Choroid plexus epithelial cell (primary cell): ENCODE measurements at regions not wholly inside any gene's neighbourhood (a gene's known extent, or its start where the extent isn't known, plus 50 kb on each side); places are given as distances from the start of the nearest gene placed in this dataset.

Source experiments
- DNase-seq: peaks from one replicate; pipeline ENCODE4 v3.0.0-alpha.2; 2010; ENCODE audit warnings: low read depth
- H3K4me3 ChIP-seq: 2 replicates; pipeline ENCODE4 v1.5.1; 2011; ENCODE audit warnings: low read depth, mild to moderate bottlenecking, control low read depth, low read length, moderate library complexity
- CTCF ChIP-seq: conservative IDR thresholded peaks from 2 replicates; pipeline ENCODE4 v1.5.1; 2011; ENCODE audit warnings: low read depth, mild to moderate bottlenecking, control low read depth, inconsistent platforms, low read length, moderate library complexity

DNA sequence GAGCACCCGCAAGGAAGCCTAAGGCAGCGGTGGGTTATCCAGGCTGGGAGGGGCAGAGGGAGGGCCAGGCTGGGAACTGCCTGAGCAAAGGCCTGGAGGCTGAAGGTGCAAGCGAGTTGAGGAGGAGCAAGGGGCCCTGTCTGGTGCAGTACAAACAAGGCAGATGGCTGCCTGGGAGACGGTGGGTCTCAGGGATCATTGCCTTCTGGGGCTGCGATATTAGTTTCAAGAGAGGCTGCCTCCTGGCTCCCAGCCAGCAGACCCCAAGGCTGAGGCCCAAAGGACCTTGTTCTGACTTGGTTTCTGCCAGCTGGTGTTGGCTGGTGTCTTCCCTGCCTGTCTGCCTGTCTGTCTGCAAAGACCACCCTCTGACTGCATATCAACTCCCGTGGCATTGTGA, 154.0 kb downstream of the IRF8 start:
- TF ChIP-seq CTCF: no peak
- DNase-seq: no peak
- no peak overlapping the region for H3K4me3 ChIP-seq

- no peak for TF ChIP-seq CTCF
- H3K4me3 ChIP-seq: no peak overlapping the region
- no peak for DNase-seq
These were observed 160.6 kb downstream of the IRF8 start for GRCh38 chr16:86059253-86060171.

DNA sequence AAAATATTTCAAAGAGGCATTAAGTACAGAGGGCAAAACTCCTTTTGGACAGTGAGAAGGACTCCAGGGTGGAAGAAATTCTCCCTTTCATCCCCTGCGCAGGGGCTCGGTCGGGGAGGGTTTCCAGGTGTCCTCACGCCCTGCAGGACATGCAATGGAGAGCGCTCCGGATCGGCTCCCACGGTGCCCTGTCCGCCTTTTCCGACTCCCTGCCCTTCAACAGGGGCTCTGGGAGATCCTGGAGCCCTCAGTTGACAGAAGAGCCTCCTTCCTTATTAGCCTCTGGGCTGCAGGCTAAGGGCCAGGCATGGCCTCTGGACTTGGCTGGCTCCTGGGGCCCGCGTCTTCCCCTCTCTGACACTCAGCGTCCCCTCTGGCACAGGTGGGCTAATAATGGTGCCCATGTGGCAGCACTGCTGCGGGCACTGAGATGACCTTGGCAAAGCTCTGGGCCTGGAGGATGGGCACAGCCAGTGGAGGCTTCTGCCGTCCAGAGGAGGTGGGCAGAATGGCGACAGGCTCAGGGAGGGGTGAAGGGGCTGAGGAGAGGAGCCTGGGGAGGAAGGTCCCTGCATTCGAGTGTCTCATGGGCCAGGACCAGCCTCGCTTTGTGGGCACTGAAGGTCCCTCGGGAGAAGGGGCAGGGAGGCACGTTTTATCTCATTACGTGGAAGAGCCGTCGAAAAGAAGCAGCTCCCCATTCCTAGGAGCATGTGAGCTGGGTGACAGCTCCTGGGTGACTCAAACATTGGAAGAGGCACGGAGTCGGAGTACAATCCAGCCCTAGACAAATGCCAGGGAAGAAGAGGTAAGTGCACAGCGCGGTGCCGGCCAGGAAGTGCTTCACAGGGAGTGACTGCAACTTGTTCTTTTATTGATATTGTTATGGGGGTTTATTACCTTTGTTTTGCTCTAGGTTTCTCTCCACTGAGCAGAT, 161.7 kb downstream of the IRF8 start:
- no peak for TF ChIP-seq CTCF
- DNase-seq: no peak
- H3K4me3 ChIP-seq: no peak overlapping the region

DNA sequence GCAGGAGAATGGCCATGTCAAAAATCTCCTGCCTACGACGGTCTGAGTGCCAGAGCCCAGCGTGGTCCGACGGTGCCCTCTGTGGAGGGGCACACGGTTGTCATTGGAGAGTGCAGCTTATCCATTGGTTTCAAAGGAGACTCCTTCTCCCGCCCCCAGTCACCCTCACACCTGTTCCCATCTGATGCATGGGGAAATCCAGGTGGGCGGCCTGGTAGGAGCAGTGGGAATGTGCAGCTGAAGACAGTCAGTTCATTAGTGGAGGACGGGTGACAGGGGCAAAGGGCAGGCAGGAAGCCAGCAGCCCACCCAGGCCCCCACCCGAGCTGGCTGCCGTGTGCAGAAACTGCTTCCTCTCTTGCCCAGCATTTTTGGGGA, 162.3 kb downstream of the IRF8 start:
- DNase-seq: no peak
- no peak overlapping the region for H3K4me3 ChIP-seq
- TF ChIP-seq CTCF: no peak

- no peak for DNase-seq
- TF ChIP-seq CTCF: no peak
- no peak overlapping the region for H3K4me3 ChIP-seq
These were observed 162.8 kb downstream of the IRF8 start for GRCh38 chr16:86061721-86062120.

DNA sequence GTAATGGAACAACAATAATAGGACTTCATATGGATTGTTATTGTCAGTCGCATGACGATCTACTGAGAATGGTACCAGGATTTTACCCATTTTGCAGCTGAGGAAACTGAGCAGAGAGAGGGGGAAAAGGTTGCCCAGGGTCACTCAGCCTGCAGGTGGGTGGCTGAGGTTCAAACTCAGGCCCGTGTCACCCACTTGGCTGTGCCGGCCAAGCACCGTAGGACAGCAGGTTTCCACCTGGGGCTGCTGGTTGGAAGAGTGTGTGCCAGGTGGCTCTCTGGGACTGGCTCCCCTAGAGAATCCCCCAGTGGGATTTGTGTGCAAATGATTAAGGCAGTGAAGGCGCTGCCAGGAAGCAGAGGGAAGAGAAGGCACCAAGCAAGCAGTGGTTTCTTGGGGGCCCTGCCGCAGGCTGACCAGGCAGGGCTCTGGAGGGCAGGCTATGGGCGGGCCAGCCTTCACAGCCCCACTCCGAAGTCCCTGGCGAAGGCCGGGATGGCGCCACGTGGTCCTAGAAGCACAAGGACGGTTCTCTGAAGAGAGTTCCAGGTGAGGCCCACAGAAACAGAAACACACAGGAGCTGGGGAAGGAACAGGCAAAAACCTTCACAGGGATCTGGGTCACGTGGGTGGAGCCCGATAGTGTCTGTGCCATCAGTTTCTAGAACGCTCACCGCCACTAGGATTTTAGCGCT, 163.5 kb downstream of the IRF8 start:
- TF ChIP-seq CTCF: no peak
- no peak overlapping the region for H3K4me3 ChIP-seq
- DNase-seq: no peak
